Nephron (organoid): ENCODE measurements at regions not wholly inside any gene's neighbourhood (a gene's known extent, or its start where the extent isn't known, plus 50 kb on each side); places are given as distances from the start of the nearest gene placed in this dataset.

ENCODE experiments used
- H3K27ac Mint-ChIP-seq, 3 experiments: 2 replicates each; pipeline ENCODE4 v1.8.0; 2020; ENCODE audit warnings: mixed read lengths in 3 of 3, mild to moderate bottlenecking in 2 of 3, moderate library complexity in 1 of 3
- H3K27me3 Mint-ChIP-seq: 2 replicates; pipeline ENCODE4 v1.8.0; 2021; ENCODE audit warnings: low read depth, mild to moderate bottlenecking, moderate library complexity, mixed read lengths
- H3K36me3 Mint-ChIP-seq: 2 replicates; pipeline ENCODE4 v1.8.0; 2020; ENCODE audit warnings: low read depth, mixed read lengths
- H3K4me1 Mint-ChIP-seq: 2 replicates; pipeline ENCODE4 v1.8.0; 2020; ENCODE audit warnings: mixed read lengths
- H3K4me3 Mint-ChIP-seq, 3 experiments: 2 replicates each; pipeline ENCODE4 v1.8.0; 2020; ENCODE audit warnings: mild to moderate bottlenecking in 3 of 3, mixed read lengths in 3 of 3, moderate library complexity in 2 of 3
- H3K9me3 Mint-ChIP-seq: 2 replicates; pipeline ENCODE4 v1.8.0; 2020; ENCODE audit warnings: mixed read lengths
- TF ChIP-seq, protein P1 (sequence below), 3 experiments: fragments of 200-600 bp; sonication (generic); IDR thresholded peaks; one replicate each; pipeline ENCODE4 v1.5.0; 2021; ENCODE audit warnings: antibody characterized with exemption in 3 of 3; ENCODE audit not compliant: unreplicated experiment in 3 of 3

- peaks cover 17% of the 10 kb centered on the region for H3K9me3 Mint-ChIP-seq
- H3K4me1 Mint-ChIP-seq, result no peaks in the 10 kb centered on the region
- H3K36me3 Mint-ChIP-seq, result no peaks in the 10 kb centered on the region
- no peak overlapping the region for H3K4me3 Mint-ChIP-seq
- TF ChIP-seq, protein P1, sequence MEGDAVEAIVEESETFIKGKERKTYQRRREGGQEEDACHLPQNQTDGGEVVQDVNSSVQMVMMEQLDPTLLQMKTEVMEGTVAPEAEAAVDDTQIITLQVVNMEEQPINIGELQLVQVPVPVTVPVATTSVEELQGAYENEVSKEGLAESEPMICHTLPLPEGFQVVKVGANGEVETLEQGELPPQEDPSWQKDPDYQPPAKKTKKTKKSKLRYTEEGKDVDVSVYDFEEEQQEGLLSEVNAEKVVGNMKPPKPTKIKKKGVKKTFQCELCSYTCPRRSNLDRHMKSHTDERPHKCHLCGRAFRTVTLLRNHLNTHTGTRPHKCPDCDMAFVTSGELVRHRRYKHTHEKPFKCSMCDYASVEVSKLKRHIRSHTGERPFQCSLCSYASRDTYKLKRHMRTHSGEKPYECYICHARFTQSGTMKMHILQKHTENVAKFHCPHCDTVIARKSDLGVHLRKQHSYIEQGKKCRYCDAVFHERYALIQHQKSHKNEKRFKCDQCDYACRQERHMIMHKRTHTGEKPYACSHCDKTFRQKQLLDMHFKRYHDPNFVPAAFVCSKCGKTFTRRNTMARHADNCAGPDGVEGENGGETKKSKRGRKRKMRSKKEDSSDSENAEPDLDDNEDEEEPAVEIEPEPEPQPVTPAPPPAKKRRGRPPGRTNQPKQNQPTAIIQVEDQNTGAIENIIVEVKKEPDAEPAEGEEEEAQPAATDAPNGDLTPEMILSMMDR (IDR thresholded peaks at IDR 0.05; ENCODE audit: unreplicated experiment in 3 of 3), result no peak
- no peak overlapping the region for H3K27ac Mint-ChIP-seq
- H3K27me3 Mint-ChIP-seq, result peaks cover 4% of the 10 kb centered on the region
Observed at GRCh38 chr9:129291041-129291501, 113.0 kb upstream of the IER5L start.

DNA sequence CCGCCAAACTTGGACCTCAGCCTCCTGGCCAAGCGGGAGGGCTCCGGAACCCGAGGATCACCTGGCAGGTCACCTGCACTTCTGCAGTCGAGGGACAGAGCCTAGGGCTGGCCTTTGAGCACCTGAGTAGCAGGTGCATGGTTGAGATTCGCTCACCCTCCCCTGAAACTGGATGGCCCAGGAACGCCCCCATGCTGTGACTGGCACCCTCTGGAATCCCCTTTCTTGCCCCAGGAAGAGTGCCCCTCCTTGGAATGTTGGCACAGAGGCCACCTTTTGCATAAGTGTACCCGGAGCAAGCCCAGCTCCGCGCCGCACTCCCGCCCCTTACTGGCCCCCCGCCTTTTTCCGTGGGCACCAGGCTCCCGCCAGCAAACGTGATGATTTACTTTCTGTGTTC, 112.5 kb upstream of the IER5L start:
- no peaks in the 10 kb centered on the region for H3K36me3 Mint-ChIP-seq
- H3K27ac Mint-ChIP-seq, result no peak overlapping the region
- H3K27me3 Mint-ChIP-seq, result peaks cover 4% of the 10 kb centered on the region
- no peaks in the 10 kb centered on the region for H3K4me1 Mint-ChIP-seq
- no peak overlapping the region for H3K4me3 Mint-ChIP-seq
- TF ChIP-seq, protein P1 (IDR thresholded peaks at IDR 0.05; ENCODE audit: unreplicated experiment in 3 of 3), result no peak
- H3K9me3 Mint-ChIP-seq, result peaks cover 13% of the 10 kb centered on the region

DNA sequence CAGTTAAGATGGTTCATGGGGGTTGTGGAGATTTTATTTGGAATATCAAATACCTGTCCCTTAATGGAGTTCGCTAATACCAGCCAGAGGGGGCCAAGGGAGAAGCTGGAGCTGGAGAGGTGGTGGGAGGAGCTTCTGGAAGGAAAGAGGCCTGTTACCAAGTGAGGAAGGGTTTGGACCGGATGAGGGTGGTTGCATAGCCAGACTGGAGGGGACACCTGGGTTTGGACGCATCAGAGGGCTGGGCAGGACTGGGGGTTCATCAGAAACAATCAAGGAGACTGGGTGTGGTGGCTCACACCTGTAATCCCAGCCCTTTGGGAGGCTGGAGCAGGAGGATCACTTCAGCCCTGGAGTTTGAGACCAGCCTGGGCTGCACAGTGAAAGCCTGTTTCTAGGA, 111.8 kb upstream of the IER5L start:
- Mint-ChIP-seq H3K9me3 (peaks cover 6% of the 10 kb centered on the region), H3K36me3 (no peaks in the 10 kb centered on the region), H3K4me1 (no peaks in the 10 kb centered on the region), H3K27me3 (peaks cover 4% of the 10 kb centered on the region), H3K4me3 (no peak overlapping the region), H3K27ac (no peak overlapping the region)
- TF ChIP-seq, protein P1 (IDR thresholded peaks at IDR 0.05; ENCODE audit: unreplicated experiment in 3 of 3), result no peak

GRCh38 chr9:129289131-129289731, 111.2 kb upstream of the IER5L start:
- TF ChIP-seq, protein P1 (IDR thresholded peaks at IDR 0.05; ENCODE audit: unreplicated experiment in 3 of 3), result no peak
- H3K27me3 Mint-ChIP-seq, result peaks cover 4% of the 10 kb centered on the region
- no peaks in the 10 kb centered on the region for H3K36me3 Mint-ChIP-seq
- H3K4me3 Mint-ChIP-seq, result no peak overlapping the region
- H3K27ac Mint-ChIP-seq, result no peak overlapping the region
- no peaks in the 10 kb centered on the region for H3K9me3 Mint-ChIP-seq
- no peaks in the 10 kb centered on the region for H3K4me1 Mint-ChIP-seq

- Mint-ChIP-seq H3K27ac (no peak overlapping the region), H3K36me3 (no peaks in the 10 kb centered on the region), H3K27me3 (peaks cover 4% of the 10 kb centered on the region), H3K9me3 (no peaks in the 10 kb centered on the region), H3K4me1 (no peaks in the 10 kb centered on the region), H3K4me3 (no peak overlapping the region)
- TF ChIP-seq, protein P1 (IDR thresholded peaks at IDR 0.05; ENCODE audit: unreplicated experiment in 3 of 3), result no peak
Observed at GRCh38 chr9:129287619-129288305, 109.7 kb upstream of the IER5L start.
